ENCODE measurements at regions not wholly inside any gene's neighbourhood (a gene's known extent, or its start where the extent isn't known, plus 50 kb on each side); places are given as distances from the start of the nearest gene placed in this dataset.

- no peak for TF ChIP-seq CTCF (conservative IDR thresholded peaks at IDR 0.05 in 1 of 2, IDR thresholded peaks at IDR 0.05 in 1 of 2; ENCODE audit: extremely low read depth in 1 of 2, insufficient read depth in 1 of 2, low read depth in 1 of 2, low read length in 2 of 2)
- no peak for TF ChIP-seq EZH2 (IDR thresholded peaks at IDR 0.05; ENCODE audit: borderline replicate concordance, low read length)
Observed at GRCh38 chr10:43862756-43863155, 214.1 kb upstream of the ZNF32 start.
